GM21723 (cell line): ENCODE measurements at regions not wholly inside any gene's neighbourhood (a gene's known extent, or its start where the extent isn't known, plus 50 kb on each side); places are given as distances from the start of the nearest gene placed in this dataset.

Source experiments
- ATAC-seq: cut with Tn5 transposase; IDR thresholded peaks from one replicate; pipeline ENCODE4 v1.9.1; 2021; ENCODE audit warnings: mild to moderate bottlenecking, moderate library complexity; ENCODE audit not compliant: unreplicated experiment

DNA sequence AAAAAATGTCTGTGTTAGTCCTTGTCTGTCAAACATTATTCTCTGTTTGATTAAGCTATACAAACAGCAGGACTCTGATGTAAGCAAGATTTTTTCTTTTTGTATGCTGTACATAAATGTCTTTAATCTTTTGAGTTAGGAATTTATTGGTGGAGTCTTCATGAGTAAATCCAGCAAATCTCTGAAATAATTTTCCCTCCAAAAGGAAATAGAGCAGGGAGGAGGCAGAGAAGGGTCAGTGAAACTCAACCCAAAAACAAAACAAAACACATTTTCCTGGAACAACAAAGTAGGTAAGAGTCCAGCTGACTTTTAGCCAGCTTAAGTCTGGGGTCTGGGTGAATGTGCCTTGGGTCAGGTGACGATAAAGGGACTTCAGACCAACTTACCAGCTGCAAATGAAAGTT lies 113.7 kb downstream of the FOXA2 start:
- ATAC-seq: no peak

GRCh38 chr20:22466447-22467171 lies 117.8 kb downstream of the FOXA2 start:
- ATAC-seq: no peak

DNA sequence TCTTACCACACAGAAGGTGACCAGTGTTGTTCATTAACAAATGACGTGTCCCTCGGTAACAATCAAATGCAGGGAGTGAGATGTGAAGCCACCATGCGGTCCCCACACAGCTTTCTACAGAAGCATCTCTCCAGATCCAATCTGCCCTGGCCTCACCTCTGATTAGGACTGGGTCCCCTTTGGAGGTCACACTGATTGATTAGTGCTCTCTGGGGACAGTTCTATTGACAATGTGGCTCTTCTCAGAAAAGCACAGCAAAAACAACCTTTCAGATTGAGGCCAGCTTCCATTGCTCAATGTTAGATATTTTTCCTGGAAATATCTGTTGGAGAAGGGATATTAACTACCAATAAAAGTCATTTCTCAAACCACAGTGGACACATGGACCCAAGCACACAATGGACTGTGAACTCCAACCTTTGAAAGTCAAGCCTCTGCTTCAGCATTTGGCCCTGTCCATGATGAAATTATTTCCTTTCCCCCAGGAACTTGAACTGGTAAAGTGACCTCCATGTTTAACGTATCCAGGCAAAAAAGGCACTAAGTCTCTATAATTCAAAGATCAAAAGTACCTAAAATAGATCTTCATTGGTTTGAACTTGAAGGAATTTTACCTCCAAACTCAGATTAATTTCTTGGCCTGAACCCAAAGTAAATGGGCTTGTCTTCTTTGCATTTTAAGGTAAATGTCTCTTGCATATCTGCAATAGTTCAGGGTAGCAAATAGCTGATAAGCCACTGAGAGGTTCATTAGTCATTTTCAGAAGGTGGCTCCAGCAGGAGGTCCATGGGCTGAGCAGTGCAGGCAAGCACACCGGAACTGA lies 118.5 kb downstream of the FOXA2 start:
- no peak for ATAC-seq

- no peak for ATAC-seq
These were observed 119.9 kb downstream of the FOXA2 start for GRCh38 chr20:22464312-22465003.

DNA sequence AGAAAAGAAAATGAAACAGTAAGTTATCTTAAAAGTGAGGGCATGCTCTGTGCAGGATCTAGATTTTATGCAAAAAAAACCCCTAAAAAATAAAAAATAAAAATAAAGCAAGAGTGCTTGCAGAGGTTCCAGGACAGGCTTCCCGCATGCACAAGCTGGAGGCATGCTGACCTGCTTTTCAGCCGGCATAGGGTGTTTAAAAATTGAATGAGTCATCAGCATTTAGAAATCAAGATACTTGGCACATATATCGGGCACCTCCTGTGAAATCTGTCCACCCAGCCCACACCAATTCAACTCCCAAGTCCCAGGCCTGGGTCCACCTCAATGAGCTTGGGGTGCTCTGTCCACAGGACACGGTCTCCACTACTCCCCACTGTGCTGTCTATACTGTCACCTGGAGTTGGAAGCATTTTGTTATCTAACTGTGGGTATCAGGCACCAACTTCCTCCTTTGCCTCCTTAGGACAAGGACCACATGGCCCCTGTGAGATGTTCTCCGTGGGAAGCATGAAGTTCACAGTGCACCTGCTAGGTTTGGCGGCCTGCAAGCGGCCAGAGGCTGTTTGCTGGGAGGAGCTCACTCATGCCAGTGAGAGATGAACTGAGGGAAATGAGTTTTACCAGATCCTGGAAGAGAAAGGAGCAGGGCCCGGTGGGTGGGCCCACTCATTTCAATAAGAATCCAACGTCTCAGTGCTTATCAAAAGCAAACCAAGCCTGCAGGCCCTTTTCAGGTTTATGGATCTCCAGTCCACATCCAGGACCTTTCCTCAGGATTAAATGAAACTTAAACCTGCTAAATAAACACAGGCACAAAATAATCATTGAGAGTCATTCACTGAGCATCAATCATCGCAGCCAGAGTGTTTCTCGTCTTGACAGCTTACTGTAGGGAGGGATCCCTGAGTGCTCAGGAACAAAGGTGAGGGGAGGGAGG lies 121.1 kb downstream of the FOXA2 start:
- ATAC-seq: no peak

DNA sequence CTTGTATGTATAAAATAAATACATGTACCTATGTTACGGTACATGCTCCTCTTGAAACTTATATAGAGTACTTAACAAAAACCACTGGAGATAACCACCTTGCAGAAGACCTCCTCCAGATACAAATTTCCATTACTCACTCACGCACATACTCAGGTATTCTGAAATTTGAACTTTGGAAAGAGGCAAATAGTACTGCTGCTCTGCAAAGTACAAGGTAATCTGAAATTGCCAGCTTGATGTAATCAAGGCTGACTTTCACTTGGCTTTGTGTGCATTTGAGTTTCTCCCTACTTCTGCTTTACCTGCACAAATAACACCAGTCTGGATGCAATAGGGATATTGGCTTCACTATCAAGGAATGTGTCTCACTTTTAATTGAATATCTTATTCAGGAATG lies 123.6 kb downstream of the FOXA2 start:
- no peak for ATAC-seq

- ATAC-seq: no peak
These were observed 124.1 kb downstream of the FOXA2 start for GRCh38 chr20:22460231-22460630.

DNA sequence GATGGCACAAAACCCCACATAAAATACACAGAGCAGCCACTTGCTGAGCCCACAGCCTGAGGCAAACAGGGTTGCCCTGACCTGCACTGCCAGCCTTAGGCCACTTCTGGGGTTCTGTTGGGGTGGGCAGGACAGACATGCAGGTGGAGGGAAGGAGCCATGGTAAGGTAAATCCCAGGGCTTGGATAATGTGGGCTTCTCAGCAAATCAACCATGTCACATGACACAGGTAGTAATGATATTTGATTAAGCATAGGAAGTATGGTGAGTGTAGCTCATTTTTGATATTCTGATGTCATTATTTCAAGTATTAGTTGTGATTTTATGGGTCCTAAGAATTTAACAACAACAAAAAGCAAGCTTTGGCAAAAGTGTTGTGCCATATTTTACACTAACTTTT lies 124.6 kb downstream of the FOXA2 start:
- no peak for ATAC-seq

DNA sequence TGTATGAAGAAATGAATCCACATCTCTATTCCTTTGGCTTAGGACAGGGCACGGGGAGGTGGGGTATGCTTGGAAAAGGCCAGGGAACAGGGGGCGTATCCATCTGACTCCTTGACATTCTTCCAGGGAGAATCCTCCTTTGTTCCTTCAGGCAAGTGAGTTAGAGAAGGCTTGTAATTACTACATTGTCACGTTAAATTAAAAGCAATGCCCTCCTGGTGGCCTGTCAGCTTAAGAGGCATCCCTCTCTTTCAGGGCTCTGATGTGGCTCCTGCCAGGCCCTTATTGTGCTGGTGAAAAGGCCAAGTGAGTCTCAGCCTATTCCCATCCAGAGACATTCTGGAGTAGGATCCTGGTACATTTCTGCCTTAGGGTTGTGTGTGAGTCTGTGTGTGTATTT lies 128.3 kb downstream of the FOXA2 start:
- ATAC-seq: no peak

GRCh38 chr20:22455259-22455658 lies 129.1 kb downstream of the FOXA2 start:
- ATAC-seq: no peak

DNA sequence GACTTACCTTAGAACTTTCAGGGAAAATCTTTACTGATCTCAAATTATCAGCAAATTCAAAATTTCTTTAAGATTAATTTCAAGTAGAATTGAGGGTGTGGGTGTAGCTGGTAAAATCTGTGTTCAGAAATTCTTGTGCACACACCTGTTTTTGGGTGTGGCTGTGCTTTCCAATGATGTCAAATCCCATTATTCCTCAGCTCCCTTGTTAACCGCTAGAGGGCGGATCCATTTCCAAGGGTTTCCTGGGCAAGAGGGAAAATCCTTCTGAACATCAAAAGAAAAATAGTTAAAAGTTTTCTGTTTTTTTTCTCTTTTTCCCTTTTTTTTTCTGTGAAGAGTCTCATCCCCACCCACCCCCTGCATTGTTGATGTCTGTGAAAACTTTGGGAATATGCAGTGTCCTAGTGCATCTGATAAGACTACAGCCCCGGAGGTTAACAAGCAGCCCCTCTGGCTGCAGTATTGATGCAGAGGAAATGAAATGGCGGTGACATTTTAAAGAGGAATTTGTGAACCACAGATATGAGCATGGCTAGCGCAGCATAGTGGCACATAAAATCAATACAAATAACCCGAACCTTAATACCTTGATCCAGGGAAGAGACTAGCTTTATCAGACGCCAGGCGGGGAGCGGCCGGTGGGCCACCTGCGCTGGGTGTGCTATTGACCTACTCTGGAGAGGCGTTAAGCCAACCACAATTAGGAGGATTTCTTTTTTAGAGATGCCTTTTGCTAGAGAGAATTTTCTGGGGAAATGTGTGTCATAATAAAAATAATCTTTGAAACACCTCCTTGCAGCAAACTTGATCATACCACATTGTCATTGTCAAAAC lies 130.9 kb downstream of the FOXA2 start:
- no peak for ATAC-seq

- no peak for ATAC-seq
These were observed 131.8 kb downstream of the FOXA2 start for GRCh38 chr20:22452442-22453011.

GRCh38 chr20:22450537-22450936 lies 133.8 kb downstream of the FOXA2 start:
- ATAC-seq: no peak

- no peak for ATAC-seq
These were observed 135.0 kb downstream of the FOXA2 start for GRCh38 chr20:22449188-22449973.

GRCh38 chr20:22447447-22447778 lies 137.0 kb downstream of the FOXA2 start:
- ATAC-seq: no peak

GRCh38 chr20:22446613-22447446 lies 137.5 kb downstream of the FOXA2 start:
- ATAC-seq: no peak

- no peak for ATAC-seq
These were observed 142.1 kb downstream of the FOXA2 start for GRCh38 chr20:22442318-22442717.

- no peak for ATAC-seq
These were observed 145.4 kb downstream of the FOXA2 start for GRCh38 chr20:22438926-22439325.
